ENCODE measurements at regions not wholly inside any gene's neighbourhood (a gene's known extent, or its start where the extent isn't known, plus 50 kb on each side); places are given as distances from the start of the nearest gene placed in this dataset.

- TF ChIP-seq CTCF (conservative IDR thresholded peaks at IDR 0.05; ENCODE audit: low read depth, low read length), result no peak
- Histone ChIP-seq H3K9ac (no peak overlapping the region), H3K27ac (no peak overlapping the region), H2AFZ (ENCODE audit: low read depth) (no peak overlapping the region), H3K27me3 (ENCODE audit: insufficient read depth, low read depth) (no peaks in the 10 kb centered on the region), H4K20me1 (ENCODE audit: insufficient read depth) (no peaks in the 10 kb centered on the region), H3K4me2 (no peak overlapping the region), H3K4me3 (IDR thresholded peaks at IDR 0.05; ENCODE audit: insufficient read depth, low read depth, low read length) (no peak overlapping the region), H3K4me1 (ENCODE audit: low read depth, poor library complexity, severe bottlenecking) (peaks cover 4% of the 10 kb centered on the region), H3K36me3 (ENCODE audit: insufficient read depth) (no peaks in the 10 kb centered on the region), H3K79me2 (ENCODE audit: insufficient read depth, low read depth) (no peaks in the 10 kb centered on the region)
Observed at GRCh38 chr15:26433818-26434217, 339.0 kb downstream of the GABRB3 start.

- no peak for TF ChIP-seq CTCF (conservative IDR thresholded peaks at IDR 0.05; ENCODE audit: low read depth, low read length)
- no peak overlapping the region for H3K9ac ChIP-seq
Observed at GRCh38 chr15:26433060-26433459, 339.8 kb downstream of the GABRB3 start.

GRCh38 chr15:26421065-26421464, 351.8 kb downstream of the GABRB3 start:
- Histone ChIP-seq H2AFZ (ENCODE audit: low read depth) (no peak overlapping the region), H3K36me3 (ENCODE audit: insufficient read depth) (no peaks in the 10 kb centered on the region), H3K4me3 (IDR thresholded peaks at IDR 0.05; ENCODE audit: insufficient read depth, low read depth, low read length) (no peak overlapping the region), H3K79me2 (ENCODE audit: insufficient read depth, low read depth) (no peaks in the 10 kb centered on the region), H3K4me2 (no peak overlapping the region), H3K27ac (no peak overlapping the region), H4K20me1 (ENCODE audit: insufficient read depth) (no peaks in the 10 kb centered on the region), H3K4me1 (ENCODE audit: low read depth, poor library complexity, severe bottlenecking) (no peaks in the 10 kb centered on the region), H3K9ac (no peak overlapping the region), H3K27me3 (ENCODE audit: insufficient read depth, low read depth) (no peaks in the 10 kb centered on the region)
- no peak for TF ChIP-seq CTCF (conservative IDR thresholded peaks at IDR 0.05; ENCODE audit: low read depth, low read length)

More at GRCh38 chr15:26433060-26433459, 339.8 kb downstream of the GABRB3 start:
- Histone ChIP-seq H3K4me3 (IDR thresholded peaks at IDR 0.05; ENCODE audit: insufficient read depth, low read depth, low read length) (no peak overlapping the region), H3K4me2 (no peak overlapping the region), H4K20me1 (ENCODE audit: insufficient read depth) (no peaks in the 10 kb centered on the region), H3K27ac (no peak overlapping the region), H2AFZ (ENCODE audit: low read depth) (no peak overlapping the region), H3K27me3 (ENCODE audit: insufficient read depth, low read depth) (no peaks in the 10 kb centered on the region), H3K4me1 (ENCODE audit: low read depth, poor library complexity, severe bottlenecking) (peaks cover 12% of the 10 kb centered on the region), H3K36me3 (ENCODE audit: insufficient read depth) (no peaks in the 10 kb centered on the region), H3K79me2 (ENCODE audit: insufficient read depth, low read depth) (no peaks in the 10 kb centered on the region)

- Histone ChIP-seq H3K4me2 (no peak overlapping the region), H3K27me3 (ENCODE audit: insufficient read depth, low read depth) (no peaks in the 10 kb centered on the region), H4K20me1 (ENCODE audit: insufficient read depth) (no peaks in the 10 kb centered on the region), H3K36me3 (ENCODE audit: insufficient read depth) (no peaks in the 10 kb centered on the region), H3K4me3 (IDR thresholded peaks at IDR 0.05; ENCODE audit: insufficient read depth, low read depth, low read length) (no peak overlapping the region), H3K27ac (no peak overlapping the region), H3K9ac (no peak overlapping the region), H3K79me2 (ENCODE audit: insufficient read depth, low read depth) (no peaks in the 10 kb centered on the region), H2AFZ (ENCODE audit: low read depth) (no peak overlapping the region), H3K4me1 (ENCODE audit: low read depth, poor library complexity, severe bottlenecking) (no peaks in the 10 kb centered on the region)
- TF ChIP-seq CTCF (conservative IDR thresholded peaks at IDR 0.05; ENCODE audit: low read depth, low read length), result no peak
Observed at GRCh38 chr15:26395624-26396023, 377.2 kb downstream of the GABRB3 start.
